MM.1S (cell line): ENCODE measurements at regions not wholly inside any gene's neighbourhood (a gene's known extent, or its start where the extent isn't known, plus 50 kb on each side); places are given as distances from the start of the nearest gene placed in this dataset.

Experiments
- DNase-seq: peaks from one replicate; pipeline ENCODE4 v3.0.0-alpha.2; 2015
- H2AFZ ChIP-seq: fragments of 300-600 bp; sonication (generic); 2 replicates; pipeline ENCODE4 v1.6.0; 2016; ENCODE audit warnings: antibody characterized with exemption, low read length
- H3F3A ChIP-seq: fragments of 300-600 bp; sonication (generic); 2 replicates; pipeline ENCODE4 v1.6.1; 2016; ENCODE audit warnings: mild to moderate bottlenecking, antibody characterized with exemption, low read length, moderate library complexity, mixed read lengths; ENCODE audit not compliant: insufficient read depth
- H3K27ac ChIP-seq: fragments of 300-600 bp; sonication (generic); 2 replicates; pipeline ENCODE4 v1.5.1; 2016; ENCODE audit warnings: mild to moderate bottlenecking, low read length
- H3K27me3 ChIP-seq: fragments of 300-600 bp; sonication (generic); replicated peaks from 2 replicates; pipeline ENCODE4 v1.6.0; 2016; ENCODE audit warnings: low read length; ENCODE audit not compliant: insufficient read depth
- H3K36me3 ChIP-seq: fragments of 300-600 bp; sonication (generic); replicated peaks from 2 replicates; pipeline ENCODE4 v1.6.1; 2016; ENCODE audit warnings: mild to moderate bottlenecking, low read length, mixed read lengths; ENCODE audit not compliant: insufficient read depth
- H3K4me1 ChIP-seq: fragments of 300-600 bp; sonication (generic); 2 replicates; pipeline ENCODE4 v1.6.1; 2016; ENCODE audit warnings: low read length, mixed read lengths
- H3K4me2 ChIP-seq: fragments of 300-600 bp; sonication (generic); 2 replicates; pipeline ENCODE4 v1.6.0; 2016; ENCODE audit warnings: low read depth, low read length
- H3K4me3 ChIP-seq: fragments of 300-600 bp; sonication (generic); 2 replicates; pipeline ENCODE4 v1.5.1; 2016; ENCODE audit warnings: low read length, mixed read lengths
- H3K79me2 ChIP-seq: fragments of 300-600 bp; sonication (generic); 2 replicates; pipeline ENCODE4 v1.6.1; 2016; ENCODE audit warnings: mixed run types, low read length, mixed read lengths
- H3K9ac ChIP-seq: fragments of 300-600 bp; sonication (generic); 2 replicates; pipeline ENCODE4 v1.6.1; 2016; ENCODE audit warnings: low read length, mixed read lengths
- H3K9me2 ChIP-seq: fragments of 300-600 bp; sonication (generic); replicated peaks from 2 replicates; pipeline ENCODE4 v1.6.1; 2016; ENCODE audit warnings: mild to moderate bottlenecking, low read length, mixed read lengths; ENCODE audit not compliant: insufficient read depth
- H3K9me3 ChIP-seq: fragments of 300-600 bp; sonication (generic); replicated peaks from 2 replicates; pipeline ENCODE4 v1.6.1; 2016; ENCODE audit warnings: mild to moderate bottlenecking, low read length, mixed read lengths; ENCODE audit not compliant: insufficient read depth
- H4K20me1 ChIP-seq: fragments of 300-600 bp; sonication (generic); 2 replicates; pipeline ENCODE4 v1.6.1; 2016; ENCODE audit warnings: mild to moderate bottlenecking, low read length, moderate library complexity, mixed read lengths; ENCODE audit not compliant: insufficient read depth
- EZH2 ChIP-seq: fragments of 300-600 bp; sonication (generic); optimal IDR thresholded peaks from 2 replicates; pipeline ENCODE3; 2017; ENCODE audit warnings: low read depth, mild to moderate bottlenecking, antibody characterized with exemption, low read length, mixed read lengths
- EZH2phosphoT487 ChIP-seq: fragments of 300-600 bp; sonication (generic); IDR thresholded peaks from 2 replicates; pipeline ENCODE4 v1.6.1; 2018; ENCODE audit warnings: antibody characterized with exemption, low read length
- TF ChIP-seq, protein P1 (sequence below): fragments of 300-600 bp; sonication (generic); IDR thresholded peaks from 2 replicates; pipeline ENCODE4 v1.5.1; 2016; ENCODE audit warnings: antibody characterized with exemption, low read length, mixed read lengths

DNA sequence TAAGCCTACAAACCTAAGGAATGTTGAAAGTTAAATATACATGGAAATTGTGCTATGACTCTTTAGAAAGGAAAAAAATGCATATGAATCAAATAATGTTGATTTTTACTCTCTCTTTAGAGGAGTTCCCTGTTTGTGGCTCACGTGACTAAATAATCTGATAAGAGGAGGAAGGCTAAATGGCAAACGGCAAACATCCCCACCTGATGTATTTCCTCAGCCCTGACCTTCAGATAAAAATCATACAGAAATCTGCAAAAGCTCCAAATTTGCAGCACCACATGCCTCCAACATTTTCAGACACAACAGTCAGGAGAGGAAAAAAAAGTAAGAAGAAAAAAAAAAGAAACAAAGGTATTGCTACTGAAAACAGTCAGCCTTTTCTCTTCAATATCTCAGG lies 423.0 kb upstream of the PSMD7 start:
- Histone ChIP-seq H3F3A (no peaks in the 10 kb centered on the region), H3K9ac (no peak overlapping the region), H3K9me3 (no peaks in the 10 kb centered on the region), H3K79me2 (no peaks in the 10 kb centered on the region), H3K27ac (no peak overlapping the region), H3K4me3 (no peak overlapping the region), H3K36me3 (no peaks in the 10 kb centered on the region), H2AFZ (no peak overlapping the region), H3K27me3 (no peaks in the 10 kb centered on the region), H4K20me1 (no peaks in the 10 kb centered on the region), H3K4me2 (no peak overlapping the region), H3K4me1 (no peaks in the 10 kb centered on the region), H3K9me2 (no peaks in the 10 kb centered on the region)
- no peak for DNase-seq
- no peak for TF ChIP-seq EZH2phosphoT487
- TF ChIP-seq, protein P1, sequence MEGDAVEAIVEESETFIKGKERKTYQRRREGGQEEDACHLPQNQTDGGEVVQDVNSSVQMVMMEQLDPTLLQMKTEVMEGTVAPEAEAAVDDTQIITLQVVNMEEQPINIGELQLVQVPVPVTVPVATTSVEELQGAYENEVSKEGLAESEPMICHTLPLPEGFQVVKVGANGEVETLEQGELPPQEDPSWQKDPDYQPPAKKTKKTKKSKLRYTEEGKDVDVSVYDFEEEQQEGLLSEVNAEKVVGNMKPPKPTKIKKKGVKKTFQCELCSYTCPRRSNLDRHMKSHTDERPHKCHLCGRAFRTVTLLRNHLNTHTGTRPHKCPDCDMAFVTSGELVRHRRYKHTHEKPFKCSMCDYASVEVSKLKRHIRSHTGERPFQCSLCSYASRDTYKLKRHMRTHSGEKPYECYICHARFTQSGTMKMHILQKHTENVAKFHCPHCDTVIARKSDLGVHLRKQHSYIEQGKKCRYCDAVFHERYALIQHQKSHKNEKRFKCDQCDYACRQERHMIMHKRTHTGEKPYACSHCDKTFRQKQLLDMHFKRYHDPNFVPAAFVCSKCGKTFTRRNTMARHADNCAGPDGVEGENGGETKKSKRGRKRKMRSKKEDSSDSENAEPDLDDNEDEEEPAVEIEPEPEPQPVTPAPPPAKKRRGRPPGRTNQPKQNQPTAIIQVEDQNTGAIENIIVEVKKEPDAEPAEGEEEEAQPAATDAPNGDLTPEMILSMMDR, result no peak
- TF ChIP-seq EZH2, result no peak

DNA sequence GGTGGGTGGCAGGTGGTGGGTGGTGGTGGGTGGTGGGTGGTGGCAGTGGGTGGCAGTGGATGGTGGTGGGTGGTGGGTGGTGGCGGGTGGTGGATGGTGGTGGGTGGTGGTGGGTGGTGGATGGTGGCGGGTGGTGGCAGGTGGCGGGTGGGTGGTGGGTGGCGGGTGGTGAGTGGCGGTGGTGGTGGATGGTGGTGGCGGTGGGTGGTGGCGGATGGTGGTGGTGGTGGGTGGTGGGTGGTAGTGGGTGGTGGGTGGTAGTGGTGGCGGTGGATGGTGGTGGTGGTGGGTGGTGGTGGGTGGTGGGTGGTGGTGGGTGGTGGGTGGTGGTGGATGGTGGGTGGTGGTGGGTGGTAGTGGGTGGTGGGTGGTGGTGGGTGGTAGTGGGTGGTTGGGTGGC lies 423.8 kb upstream of the PSMD7 start:
- H3K9me2 ChIP-seq, result no peaks in the 10 kb centered on the region
- no peaks in the 10 kb centered on the region for H3K4me1 ChIP-seq
- H2AFZ ChIP-seq, result no peak overlapping the region
- H3K36me3 ChIP-seq, result no peaks in the 10 kb centered on the region
- H3K9ac ChIP-seq, result no peak overlapping the region
- H3K27ac ChIP-seq, result no peak overlapping the region
- no peak overlapping the region for H3K4me3 ChIP-seq
- no peak for DNase-seq
- H4K20me1 ChIP-seq, result no peaks in the 10 kb centered on the region
- TF ChIP-seq EZH2 (no peak), EZH2phosphoT487 (no peak)
- TF ChIP-seq, protein P1, result no peak
- H3F3A ChIP-seq, result no peaks in the 10 kb centered on the region
- no peaks in the 10 kb centered on the region for H3K27me3 ChIP-seq
- no peaks in the 10 kb centered on the region for H3K9me3 ChIP-seq
- H3K79me2 ChIP-seq, result no peaks in the 10 kb centered on the region
- H3K4me2 ChIP-seq, result no peak overlapping the region

DNA sequence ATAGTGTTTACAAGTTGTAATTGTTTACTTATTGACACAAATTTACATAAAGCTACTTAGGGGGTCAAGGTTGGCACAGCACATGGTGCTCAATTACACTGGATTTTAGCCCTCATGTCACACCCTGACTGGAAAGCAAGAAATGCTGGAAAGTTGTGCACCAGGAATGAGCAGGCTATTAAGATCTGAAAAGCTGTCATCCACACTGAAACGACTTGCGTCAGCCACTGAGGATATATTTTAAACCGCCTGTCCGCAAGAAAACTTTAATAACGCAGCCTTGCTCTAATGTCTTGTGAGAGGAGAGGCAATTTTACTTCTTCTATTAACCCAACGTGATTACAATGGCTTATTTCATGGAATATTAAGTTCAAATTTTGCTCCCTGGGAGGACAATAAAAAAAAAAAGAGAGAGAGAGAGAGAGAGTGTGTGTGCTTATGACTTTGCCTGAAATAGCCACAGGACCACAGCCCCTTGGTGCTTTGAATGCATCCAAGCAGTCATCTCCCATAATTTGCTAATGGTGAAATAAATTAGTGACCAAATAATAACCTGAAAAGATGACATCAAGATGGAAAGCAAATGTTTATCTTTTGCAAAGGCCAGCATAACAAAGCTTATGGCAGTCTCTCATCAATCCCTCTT lies 425.4 kb upstream of the PSMD7 start:
- no peaks in the 10 kb centered on the region for H3K9me2 ChIP-seq
- DNase-seq, result no peak
- H3K27ac ChIP-seq, result no peak overlapping the region
- H3K4me1 ChIP-seq, result no peaks in the 10 kb centered on the region
- H2AFZ ChIP-seq, result no peak overlapping the region
- TF ChIP-seq EZH2phosphoT487, result no peak
- no peak for TF ChIP-seq EZH2
- TF ChIP-seq, protein P1, result no peak
- no peaks in the 10 kb centered on the region for H3K27me3 ChIP-seq
- no peaks in the 10 kb centered on the region for H4K20me1 ChIP-seq
- no peaks in the 10 kb centered on the region for H3F3A ChIP-seq
- H3K4me3 ChIP-seq, result no peak overlapping the region
- H3K9ac ChIP-seq, result no peak overlapping the region
- no peak overlapping the region for H3K4me2 ChIP-seq
- H3K9me3 ChIP-seq, result no peaks in the 10 kb centered on the region
- no peaks in the 10 kb centered on the region for H3K79me2 ChIP-seq
- H3K36me3 ChIP-seq, result no peaks in the 10 kb centered on the region
